Neuronal stem cell (in vitro differentiated cells): ENCODE measurements at regions not wholly inside any gene's neighbourhood (a gene's known extent, or its start where the extent isn't known, plus 50 kb on each side); places are given as distances from the start of the nearest gene placed in this dataset.

ENCODE experiments used
- DNase-seq: peaks from one replicate; pipeline ENCODE4 v3.0.0-alpha.2; 2013; ENCODE audit warnings: low spot score
- H2AFZ ChIP-seq: one replicate; pipeline ENCODE4 v1.6.1; 2013; ENCODE audit warnings: mild to moderate bottlenecking, low read length, inconsistent platforms
- H2AK5ac ChIP-seq: 2 replicates; pipeline ENCODE4 v1.6.1; 2013; ENCODE audit warnings: low read depth, mild to moderate bottlenecking, inconsistent platforms, low read length, moderate library complexity, mixed read lengths
- H2BK120ac ChIP-seq: 2 replicates; pipeline ENCODE4 v1.6.1; 2013; ENCODE audit warnings: low read depth, mild to moderate bottlenecking, inconsistent platforms, low read length, moderate library complexity, mixed read lengths
- H2BK12ac ChIP-seq: one replicate; pipeline ENCODE4 v1.6.1; 2013; ENCODE audit warnings: low read length, inconsistent platforms
- H2BK15ac ChIP-seq: 2 replicates; pipeline ENCODE4 v1.6.1; 2013; ENCODE audit warnings: mild to moderate bottlenecking, low read length, inconsistent platforms, mixed read lengths
- H2BK5ac ChIP-seq: one replicate; pipeline ENCODE4 v1.6.1; 2013; ENCODE audit warnings: inconsistent platforms, mild to moderate bottlenecking, low read length, moderate library complexity
- H3K14ac ChIP-seq: one replicate; pipeline ENCODE4 v1.6.1; 2013; ENCODE audit warnings: low read length, inconsistent platforms
- H3K18ac ChIP-seq: 2 replicates; pipeline ENCODE4 v1.6.1; 2013; ENCODE audit warnings: low read length, inconsistent platforms
- H3K23ac ChIP-seq: 2 replicates; pipeline ENCODE4 v1.6.1; 2013; ENCODE audit warnings: low read depth, mild to moderate bottlenecking, mixed read lengths, low read length, inconsistent platforms; ENCODE audit not compliant: poor library complexity
- H3K27ac ChIP-seq: replicated peaks from 3 replicates; pipeline ENCODE4 v1.5.1; 2013; ENCODE audit warnings: low read length, inconsistent platforms
- H3K27me3 ChIP-seq, 3 experiments: 2 replicates each; pipeline ENCODE4 v1.6.1; 2013; ENCODE audit warnings: low read length in 3 of 3, mild to moderate bottlenecking in 2 of 3, inconsistent platforms in 1 of 3, low read depth in 1 of 3, mixed read lengths in 1 of 3, moderate library complexity in 1 of 3; ENCODE audit not compliant: control insufficient read depth in 3 of 3, insufficient read depth in 3 of 3
- H3K36me3 ChIP-seq, 2 donors: replicated peaks in 1 of 2; 2 replicates each; pipeline ENCODE4 v1.6.1; 2013; ENCODE audit warnings: low read length in 2 of 2; ENCODE audit not compliant: control insufficient read depth in 2 of 2, insufficient read depth in 2 of 2
- H3K4ac ChIP-seq: 2 replicates; pipeline ENCODE4 v1.6.1; 2013; ENCODE audit warnings: inconsistent platforms, mild to moderate bottlenecking, low read length, moderate library complexity
- H3K4me1 ChIP-seq, 2 donors: 1 replicate in 1 of 2; 2 replicates in 1 of 2; pipeline ENCODE4 v1.6.1; 2013; ENCODE audit warnings: low read length in 2 of 2, low read depth in 1 of 2; ENCODE audit not compliant: control insufficient read depth in 2 of 2, insufficient read depth in 1 of 2
- H3K4me2 ChIP-seq: one replicate; pipeline ENCODE4 v1.6.1; 2013; ENCODE audit warnings: mild to moderate bottlenecking, low read length, inconsistent platforms; ENCODE audit not compliant: insufficient read depth, poor library complexity, severe bottlenecking
- H3K4me3 ChIP-seq, 2 donors: 2 replicates each; pipeline ENCODE4 v1.5.1; 2013; ENCODE audit warnings: low read length in 2 of 2, mild to moderate bottlenecking in 2 of 2, inconsistent platforms in 1 of 2, moderate library complexity in 1 of 2
- H3K79me1 ChIP-seq: one replicate; pipeline ENCODE4 v1.6.1; 2013; ENCODE audit warnings: low read depth, mild to moderate bottlenecking, inconsistent platforms, low read length, moderate library complexity
- H3K9ac ChIP-seq: one replicate; pipeline ENCODE4 v1.6.1; 2013; ENCODE audit warnings: mild to moderate bottlenecking, low read depth, low read length, inconsistent platforms; ENCODE audit not compliant: poor library complexity
- H3K9me3 ChIP-seq, 2 donors: replicated peaks in 1 of 2; 2 replicates each; pipeline versions ENCODE3 to v1.6.1; 2013; ENCODE audit warnings: low read length in 2 of 2, mild to moderate bottlenecking in 2 of 2, inconsistent platforms in 1 of 2, low read depth in 1 of 2, mixed read lengths in 1 of 2, moderate library complexity in 1 of 2; ENCODE audit not compliant: control insufficient read depth in 2 of 2, insufficient read depth in 1 of 2
- H4K8ac ChIP-seq: one replicate; pipeline ENCODE4 v1.6.1; 2013; ENCODE audit warnings: low read depth, mild to moderate bottlenecking, inconsistent platforms, low read length, moderate library complexity
- H4K91ac ChIP-seq: one replicate; pipeline ENCODE4 v1.6.1; 2013; ENCODE audit warnings: low read length, low read depth, mild to moderate bottlenecking, inconsistent platforms; ENCODE audit not compliant: poor library complexity
- WGBS, 2 donors: extraction: QIAGEN DNeasy Blood & Tissue Kit; methylation state at CpG; one replicate each; pipeline ENCODE4 v1.1.7; 2013; ENCODE audit warnings: missing lambda C conversion rate in 2 of 2, mixed read lengths in 1 of 2; ENCODE audit not compliant: insufficient read length in 2 of 2, insufficient replicate concordance in 1 of 2; ENCODE audit errors: extremely low coverage in 2 of 2; 5-methylcytosine and 5-hydroxymethylcytosine counted together

DNA sequence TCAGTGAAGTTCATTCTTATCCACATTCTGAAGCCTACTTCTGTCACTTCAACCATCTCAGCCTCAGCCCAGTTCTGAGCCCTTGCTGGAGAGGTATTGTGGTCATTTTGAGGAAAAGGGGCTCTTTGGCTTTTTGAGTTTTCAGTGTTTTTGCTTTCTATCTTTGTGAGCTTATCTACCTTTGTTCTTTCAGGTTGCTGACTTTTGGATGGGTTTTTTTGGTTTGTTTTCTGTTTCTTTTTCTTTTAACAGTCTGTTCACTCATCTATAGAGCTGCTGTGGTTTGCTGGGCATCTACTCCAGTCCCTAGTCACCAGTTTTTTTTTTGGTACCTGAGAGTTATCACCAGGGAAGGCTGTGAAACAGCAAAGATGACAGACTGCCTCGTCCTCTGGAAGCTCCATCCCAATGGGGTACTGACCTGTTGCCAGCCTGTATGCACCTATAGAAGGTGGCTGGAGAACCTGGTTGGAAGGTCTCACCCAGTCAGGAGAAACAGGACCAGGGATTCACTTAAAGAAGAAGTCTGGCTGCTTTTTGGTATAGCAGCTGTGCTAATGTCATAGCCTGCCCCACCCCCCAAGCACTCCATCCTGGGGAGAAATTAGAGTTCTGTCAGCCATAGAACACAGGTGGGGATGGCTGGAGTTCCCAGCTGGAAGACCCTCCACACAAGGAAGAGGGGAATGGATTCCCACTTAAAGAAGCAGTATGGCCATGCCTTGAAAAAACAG is 138.6 kb upstream of the TSLP start:
- Histone ChIP-seq H3K4me1 (no peaks in the 10 kb centered on the region), H3K36me3 (no peaks in the 10 kb centered on the region), H3K4ac (no peak overlapping the region), H2BK5ac (no peak overlapping the region), H2BK15ac (no peak overlapping the region), H2AK5ac (no peak overlapping the region), H3K27me3 (no peaks in the 10 kb centered on the region), H2BK120ac (no peak overlapping the region), H3K79me1 (no peaks in the 10 kb centered on the region), H4K91ac (no peak overlapping the region), H3K27ac (no peak overlapping the region), H2AFZ (no peak overlapping the region), H2BK12ac (no peak overlapping the region), H3K9ac (no peak overlapping the region), H3K4me2 (no peak overlapping the region), H3K9me3 (peaks cover 0 to 4% of the 10 kb centered on the region in 2 donors), H3K23ac (no peak overlapping the region), H3K4me3 (no peak overlapping the region), H4K8ac (no peak overlapping the region), H3K14ac (no peak overlapping the region), H3K18ac (no peak overlapping the region)
- WGBS, 2 donors = no CpG with 5 or more reads among the region's 1 CpG
- no peak for DNase-seq

DNA sequence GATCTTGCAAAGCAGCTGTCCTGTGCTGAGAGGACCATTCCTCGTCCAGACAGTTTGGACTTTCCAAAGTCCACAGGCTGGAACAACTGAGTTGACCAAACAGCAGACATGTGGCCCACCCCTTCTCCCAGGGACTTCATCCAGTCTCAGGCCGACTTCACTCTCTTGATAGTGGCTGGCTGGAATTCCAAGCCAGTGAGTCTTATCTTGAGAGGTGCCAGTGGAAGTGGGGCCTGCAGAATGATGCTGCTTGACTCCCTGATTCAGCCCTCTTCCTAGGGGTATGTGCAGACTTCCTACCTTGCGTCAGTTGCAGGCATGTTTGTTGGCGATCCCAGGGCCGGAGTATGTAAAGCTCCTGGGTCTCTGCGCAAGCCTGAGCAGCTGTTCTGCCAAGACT is 131.4 kb upstream of the TSLP start:
- H4K8ac ChIP-seq = no peak overlapping the region
- H2AFZ ChIP-seq = no peak overlapping the region
- no peaks in the 10 kb centered on the region for H3K9me3 ChIP-seq
- H3K4me3 ChIP-seq = no peak overlapping the region
- no peak overlapping the region for H2BK15ac ChIP-seq
- no peaks in the 10 kb centered on the region for H3K4me1 ChIP-seq
- H2AK5ac ChIP-seq = no peak overlapping the region
- H4K91ac ChIP-seq = no peak overlapping the region
- no peak overlapping the region for H3K27ac ChIP-seq
- H3K18ac ChIP-seq = no peak overlapping the region
- H3K9ac ChIP-seq = no peak overlapping the region
- no peak for DNase-seq
- no peak overlapping the region for H3K23ac ChIP-seq
- H3K36me3 ChIP-seq = no peaks in the 10 kb centered on the region
- no peak overlapping the region for H3K4ac ChIP-seq
- H3K4me2 ChIP-seq = no peak overlapping the region
- no peak overlapping the region for H2BK5ac ChIP-seq
- no peaks in the 10 kb centered on the region for H3K79me1 ChIP-seq
- WGBS, 2 donors = no CpG with 5 or more reads among the region's 6 CpGs
- no peaks in the 10 kb centered on the region for H3K27me3 ChIP-seq
- no peak overlapping the region for H3K14ac ChIP-seq
- H2BK120ac ChIP-seq = no peak overlapping the region
- H2BK12ac ChIP-seq = no peak overlapping the region

DNA sequence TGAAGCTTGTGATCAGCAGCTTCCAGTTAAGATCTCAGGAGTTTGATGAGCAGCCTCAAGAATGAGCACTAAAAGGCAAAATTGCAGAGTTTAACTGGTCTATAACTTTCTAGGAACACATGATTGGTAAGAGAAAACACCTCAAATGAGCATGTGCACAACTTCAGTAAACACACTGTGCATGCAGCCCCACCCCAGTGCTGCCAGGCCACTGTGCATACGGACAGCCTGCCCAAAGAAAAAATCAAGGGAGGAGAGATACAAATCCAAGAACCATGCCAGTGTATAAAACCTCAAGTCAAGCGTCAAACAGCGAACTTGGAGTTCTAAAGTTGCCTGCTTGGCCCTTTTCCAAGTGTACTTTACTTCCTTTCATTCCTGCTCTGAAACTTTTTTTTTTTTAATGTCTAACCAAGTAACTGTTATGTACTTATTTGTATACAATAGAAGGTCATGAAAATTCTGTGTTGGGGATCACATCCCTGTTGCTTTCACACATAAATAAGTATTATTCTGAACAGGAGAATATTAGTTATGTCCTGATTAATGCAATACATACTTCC is 125.6 kb upstream of the TSLP start:
- H3K9me3 ChIP-seq = no peaks in the 10 kb centered on the region
- DNase-seq = no peak
- H2BK15ac ChIP-seq = no peak overlapping the region
- no peak overlapping the region for H2BK12ac ChIP-seq
- H3K4me1 ChIP-seq = no peaks in the 10 kb centered on the region
- H3K4ac ChIP-seq = no peak overlapping the region
- H3K18ac ChIP-seq = no peak overlapping the region
- no peak overlapping the region for H3K23ac ChIP-seq
- H2AFZ ChIP-seq = no peak overlapping the region
- no peaks in the 10 kb centered on the region for H3K79me1 ChIP-seq
- no peak overlapping the region for H2BK120ac ChIP-seq
- no CpG with 5 or more reads among the region's 3 CpGs for WGBS, 2 donors
- H3K4me2 ChIP-seq = no peak overlapping the region
- H3K27ac ChIP-seq = no peak overlapping the region
- no peak overlapping the region for H3K4me3 ChIP-seq
- no peak overlapping the region for H3K9ac ChIP-seq
- no peaks in the 10 kb centered on the region for H3K36me3 ChIP-seq
- H2BK5ac ChIP-seq = no peak overlapping the region
- H3K27me3 ChIP-seq = no peaks in the 10 kb centered on the region
- H3K14ac ChIP-seq = no peak overlapping the region
- no peak overlapping the region for H4K91ac ChIP-seq
- H2AK5ac ChIP-seq = no peak overlapping the region
- H4K8ac ChIP-seq = no peak overlapping the region

GRCh38 chr5:110951373-110951791 is 120.1 kb upstream of the TSLP start:
- Histone ChIP-seq H3K36me3 (no peaks in the 10 kb centered on the region), H3K9me3 (no peaks in the 10 kb centered on the region), H4K91ac (no peak overlapping the region), H2AK5ac (no peak overlapping the region), H2BK15ac (no peak overlapping the region), H3K4me2 (no peak overlapping the region), H3K9ac (no peak overlapping the region), H3K18ac (no peak overlapping the region), H2BK120ac (no peak overlapping the region), H3K23ac (no peak overlapping the region), H3K79me1 (no peaks in the 10 kb centered on the region), H3K4me3 (no peak overlapping the region), H2BK12ac (no peak overlapping the region), H2BK5ac (no peak overlapping the region), H3K27ac (no peak overlapping the region), H3K4ac (no peak overlapping the region), H3K4me1 (no peaks in the 10 kb centered on the region), H3K27me3 (no peaks in the 10 kb centered on the region), H4K8ac (no peak overlapping the region), H3K14ac (no peak overlapping the region), H2AFZ (no peak overlapping the region)
- no CpG with 5 or more reads among the region's 2 CpGs for WGBS, 2 donors
- no peak for DNase-seq
